ENCODE measurements at regions not wholly inside any gene's neighbourhood (a gene's known extent, or its start where the extent isn't known, plus 50 kb on each side); places are given as distances from the start of the nearest gene placed in this dataset.

- TF ChIP-seq IRF3 (IDR thresholded peaks at IDR 0.05; ENCODE audit: low read depth, low read length) = no peak
Measured at GRCh38 chr1:163535807-163536206, 214.1 kb downstream of the NUF2 start (continued).

- no peaks in the 10 kb centered on the region for H3K9me3 ChIP-seq
- CTCF ChIA-PET = interaction anchor here (0.8 to 1.4 kb wide), 3 partner anchors 9 to 164 kb away, joined by 3 to 6 read pairs (median 3); no protein-coding TSS in a partner anchor
- H3K79me2 ChIP-seq (ENCODE audit: insufficient read depth) = no peaks in the 10 kb centered on the region
- no peak overlapping the region for H3K4me2 ChIP-seq
- TF ChIP-seq RCOR1 (IDR thresholded peaks at IDR 0.05; ENCODE audit: low read length) = no peak
- no peak for TF ChIP-seq REST (IDR thresholded peaks at IDR 0.05; ENCODE audit: low read depth, low read length)
- no peak for TF ChIP-seq CHD2 (IDR thresholded peaks at IDR 0.05; ENCODE audit: low read length, partially characterized antibody)
- TF ChIP-seq POLR2AphosphoS5 (IDR thresholded peaks at IDR 0.05; ENCODE audit: low read depth, low read length) = no peak
- no peak for TF ChIP-seq SIN3A (IDR thresholded peaks at IDR 0.05; ENCODE audit: borderline replicate concordance, low read depth, low read length)
- TF ChIP-seq MEF2A (IDR thresholded peaks at IDR 0.05; ENCODE audit: borderline replicate concordance, low read depth) = no peak
- TF ChIP-seq USF1 (IDR thresholded peaks at IDR 0.05; ENCODE audit: borderline replicate concordance, low read depth) = no peak
- TF ChIP-seq USF2 (IDR thresholded peaks at IDR 0.05; ENCODE audit: borderline replicate concordance, low read depth, low read length) = no peak
- no peak for TF ChIP-seq MAX (IDR thresholded peaks at IDR 0.05; ENCODE audit: low read depth)
- no peak for TF ChIP-seq CTCF (IDR thresholded peaks at IDR 0.05)
- TF ChIP-seq TAF1 (IDR thresholded peaks at IDR 0.05; ENCODE audit: borderline replicate concordance, low read depth, low read length) = no peak
- no peak for TF ChIP-seq FOSL2 (IDR thresholded peaks at IDR 0.05; ENCODE audit: borderline replicate concordance, low read depth)
- no peak for TF ChIP-seq EZH2phosphoT487 (IDR thresholded peaks at IDR 0.05; ENCODE audit: borderline replicate concordance, low read depth)
- TF ChIP-seq GABPA (IDR thresholded peaks at IDR 0.05; ENCODE audit: low read depth) = no peak
- no peaks in the 10 kb centered on the region for H3F3A ChIP-seq (replicated peaks; ENCODE audit: insufficient read depth)
- no peaks in the 10 kb centered on the region for H3K9me2 ChIP-seq
- H3K27ac ChIP-seq (ENCODE audit: low read depth in 2 of 2, low read length in 1 of 2) = no peak overlapping the region
- H3K27me3 ChIP-seq (ENCODE audit: insufficient read depth) = no peaks in the 10 kb centered on the region; the same call in 1 of the 2 replicates
- H3K9ac ChIP-seq = no peak overlapping the region
- H2AFZ ChIP-seq (ENCODE audit: low read depth) = no peak overlapping the region
- WGBS (ENCODE audit: low lambda C conversion rate) = 53% methylated on average over 1 of the region's 1 CpG
- H3K4me1 ChIP-seq (ENCODE audit: control insufficient read depth in 1 of 2, insufficient read depth in 2 of 2, low read depth in 1 of 2, low read length in 1 of 2) = peaks cover 0 to 15% of the 10 kb centered on the region in 2 experiments; a peak in 1 of 4 replicates
- no peak overlapping the region for H3K4me3 ChIP-seq (ENCODE audit: low read depth in 2 of 2, low read length in 1 of 2)
- POLR2A ChIA-PET = no interaction called here
- DNase-seq = no peak
- H3K36me3 ChIP-seq (replicated peaks in 1 of 2; ENCODE audit: control insufficient read depth in 1 of 2, insufficient read depth in 2 of 2, low read length in 1 of 2) = no peaks in the 10 kb centered on the region
- H4K20me1 ChIP-seq (ENCODE audit: insufficient read depth) = no peaks in the 10 kb centered on the region
Measured at GRCh38 chr1:163537809-163538208, 216.1 kb downstream of the NUF2 start.

Measured in SK-N-SH (cell line).